ENCODE measurements at regions not wholly inside any gene's neighbourhood (a gene's known extent, or its start where the extent isn't known, plus 50 kb on each side); places are given as distances from the start of the nearest gene placed in this dataset.

- ChIA-PET CTCF (interaction anchor here (0.7 kb wide), 1 partner anchor 855 kb away, joined by 6 read pairs; no protein-coding TSS in a partner anchor), POLR2A (no interaction called here)
- Histone ChIP-seq H3K9me3 (ENCODE audit: control insufficient read depth, insufficient read depth, low read depth, low read length) (no peaks in the 10 kb centered on the region), H3K36me3 (ENCODE audit: control insufficient read depth in 2 of 2, insufficient read depth in 1 of 2, low read length in 2 of 2) (no peaks in the 10 kb centered on the region), H3K27ac (ENCODE audit: extremely low read depth, low read depth, low read length) (no peak overlapping the region), H3K4me1 (ENCODE audit: control insufficient read depth, insufficient read depth, low read length) (no peaks in the 10 kb centered on the region), H3K4me3 (ENCODE audit: low read depth, low read length) (no peak overlapping the region)
- no peak for TF ChIP-seq KLF1 (tag by site-specific recombination; IDR thresholded peaks at IDR 0.05)
- no peak for TF ChIP-seq ZNF211 (tag by site-specific recombination; IDR thresholded peaks at IDR 0.05; ENCODE audit: low read depth)
- no peak for TF ChIP-seq ZNF623 (tag by site-specific recombination; IDR thresholded peaks at IDR 0.05)
- peak; percentile 27; the same call in 1 of the 2 replicates for TF ChIP-seq ZIC2 (tag by site-specific recombination; IDR thresholded peaks at IDR 0.05)
- TF ChIP-seq TRIM28 (IDR thresholded peaks at IDR 0.05; ENCODE audit: borderline replicate concordance, low read length): no peak
- TF ChIP-seq SP2 (tag by site-specific recombination; IDR thresholded peaks at IDR 0.05): no peak
- TF ChIP-seq, protein P1, sequence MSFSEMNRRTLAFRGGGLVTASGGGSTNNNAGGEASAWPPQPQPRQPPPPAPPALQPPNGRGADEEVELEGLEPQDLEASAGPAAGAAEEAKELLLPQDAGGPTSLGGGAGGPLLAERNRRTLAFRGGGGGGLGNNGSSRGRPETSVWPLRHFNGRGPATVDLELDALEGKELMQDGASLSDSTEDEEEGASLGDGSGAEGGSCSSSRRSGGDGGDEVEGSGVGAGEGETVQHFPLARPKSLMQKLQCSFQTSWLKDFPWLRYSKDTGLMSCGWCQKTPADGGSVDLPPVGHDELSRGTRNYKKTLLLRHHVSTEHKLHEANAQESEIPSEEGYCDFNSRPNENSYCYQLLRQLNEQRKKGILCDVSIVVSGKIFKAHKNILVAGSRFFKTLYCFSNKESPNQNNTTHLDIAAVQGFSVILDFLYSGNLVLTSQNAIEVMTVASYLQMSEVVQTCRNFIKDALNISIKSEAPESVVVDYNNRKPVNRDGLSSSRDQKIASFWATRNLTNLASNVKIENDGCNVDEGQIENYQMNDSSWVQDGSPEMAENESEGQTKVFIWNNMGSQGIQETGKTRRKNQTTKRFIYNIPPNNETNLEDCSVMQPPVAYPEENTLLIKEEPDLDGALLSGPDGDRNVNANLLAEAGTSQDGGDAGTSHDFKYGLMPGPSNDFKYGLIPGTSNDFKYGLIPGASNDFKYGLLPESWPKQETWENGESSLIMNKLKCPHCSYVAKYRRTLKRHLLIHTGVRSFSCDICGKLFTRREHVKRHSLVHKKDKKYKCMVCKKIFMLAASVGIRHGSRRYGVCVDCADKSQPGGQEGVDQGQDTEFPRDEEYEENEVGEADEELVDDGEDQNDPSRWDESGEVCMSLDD (tag by site-specific recombination; IDR thresholded peaks at IDR 0.05): no peak
- TF ChIP-seq REPIN1 (tag by site-specific recombination; IDR thresholded peaks at IDR 0.05; ENCODE audit: low read depth): no peak
- TF ChIP-seq ZNF311 (tag by site-specific recombination; IDR thresholded peaks at IDR 0.05; ENCODE audit: borderline replicate concordance): no peak
- TF ChIP-seq FEZF1 (tag by site-specific recombination; IDR thresholded peaks at IDR 0.05): no peak
- peak; percentile 44 for TF ChIP-seq GLIS1 (tag by site-specific recombination; IDR thresholded peaks at IDR 0.05)
- TF ChIP-seq SP3 (tag by site-specific recombination; IDR thresholded peaks at IDR 0.05): no peak
- TF ChIP-seq ZBTB20 (tag by site-specific recombination; IDR thresholded peaks at IDR 0.05): no peak
- no peak for TF ChIP-seq WT1 (tag by site-specific recombination; IDR thresholded peaks at IDR 0.05)
Observed at GRCh38 chr1:175833502-175833901, 90.1 kb upstream of the TNR start.

- POLR2A ChIA-PET: no interaction called here
- H3K9me3 ChIP-seq (ENCODE audit: control insufficient read depth, insufficient read depth, low read depth, low read length): no peaks in the 10 kb centered on the region
- no peak overlapping the region for H3K4me3 ChIP-seq (ENCODE audit: low read depth, low read length)
- H3K4me1 ChIP-seq (ENCODE audit: control insufficient read depth, insufficient read depth, low read length): no peaks in the 10 kb centered on the region
- no peaks in the 10 kb centered on the region for H3K36me3 ChIP-seq (ENCODE audit: control insufficient read depth in 2 of 2, insufficient read depth in 1 of 2, low read length in 2 of 2)
- CTCF ChIA-PET: interaction anchor here (1.2 kb wide), 1 partner anchor 72 kb away, joined by 3 read pairs; no protein-coding TSS in a partner anchor
- H3K27ac ChIP-seq (ENCODE audit: extremely low read depth, low read depth, low read length): no peak overlapping the region
- TF ChIP-seq ZNF26 (tag by site-specific recombination; IDR thresholded peaks at IDR 0.05) (no peak), ZBTB11 (tag by site-specific recombination; conservative IDR thresholded peaks at IDR 0.05; ENCODE audit: low read depth) (no peak), ZNF37A (tag by site-specific recombination; IDR thresholded peaks at IDR 0.05) (no peak), ZNF48 (tag by site-specific recombination; IDR thresholded peaks at IDR 0.05) (no peak), YY1 (tag by site-specific recombination; IDR thresholded peaks at IDR 0.05) (no peak), ZNF146 (tag by site-specific recombination; IDR thresholded peaks at IDR 0.05) (no peak), ZFP69B (tag by site-specific recombination; IDR thresholded peaks at IDR 0.05) (no peak), ZNF837 (tag by site-specific recombination; IDR thresholded peaks at IDR 0.05) (no peak), GLI4 (tag by site-specific recombination; IDR thresholded peaks at IDR 0.05) (no peak), ZNF677 (tag by site-specific recombination; IDR thresholded peaks at IDR 0.05) (no peak), ZNF701 (tag by site-specific recombination; IDR thresholded peaks at IDR 0.05) (no peak), ZNF132 (tag by site-specific recombination; IDR thresholded peaks at IDR 0.05; ENCODE audit: borderline replicate concordance) (no peak), ZSCAN30 (tag by site-specific recombination; IDR thresholded peaks at IDR 0.05) (no peak), ZNF558 (tag by site-specific recombination; IDR thresholded peaks at IDR 0.05) (no peak), ZNF530 (tag by site-specific recombination; IDR thresholded peaks at IDR 0.05; ENCODE audit: low read depth) (no peak), ZSCAN5A (tag by site-specific recombination; IDR thresholded peaks at IDR 0.05) (no peak)
Observed at GRCh38 chr1:175830500-175830899, 87.1 kb upstream of the TNR start.
